IMR-90 (cell line): ENCODE measurements at regions not wholly inside any gene's neighbourhood (a gene's known extent, or its start where the extent isn't known, plus 50 kb on each side); places are given as distances from the start of the nearest gene placed in this dataset.

ENCODE experiments used
- ATAC-seq: fragments of 200-7000 bp; cut with Tn5 transposase; 2 replicates; pipeline ENCODE4 v1.9.1; 2020; ENCODE audit warnings: low read depth, mild to moderate bottlenecking, moderate library complexity
- BruUV-seq: library from RNA; stranded (reverse); fragments of 400-500 nt; replicated peaks from 2 replicates; lab custom pipeline; 2021; lab: Mats Ljungman, UMichigan
- CTCF ChIA-PET: fragments of 300-600 bp; formaldehyde crosslinking; extraction: SDS; loops from one replicate; lab custom pipeline; 2021; ENCODE audit warnings: antibody characterized with exemption; lab: Yijun Ruan, JAX
- POLR2A ChIA-PET: fragments of 300-600 bp; sonication (Branson Sonifier 250); formaldehyde crosslinking; loops from one replicate; lab custom pipeline; 2022; ENCODE audit warnings: antibody characterized with exemption; ENCODE audit not compliant: unreplicated experiment; lab: Charles Lee
- DNase-seq: peaks from one replicate; pipeline ENCODE4 v3.0.0; 2013
- H2AFZ ChIP-seq: replicated peaks from 2 replicates; pipeline ENCODE3; 2013; ENCODE audit warnings: low read length, mild to moderate bottlenecking; ENCODE audit not compliant: poor library complexity
- H2AK5ac ChIP-seq: 2 replicates; pipeline ENCODE4 v1.6.1; 2013; ENCODE audit warnings: low read depth, low read length, inconsistent platforms
- H2AK9ac ChIP-seq: replicated peaks from 2 replicates; pipeline ENCODE3; 2013; ENCODE audit warnings: mild to moderate bottlenecking, low read depth, low read length, moderate library complexity; ENCODE audit not compliant: poor library complexity
- H2BK120ac ChIP-seq: 2 replicates; pipeline ENCODE4 v1.6.1; 2013; ENCODE audit warnings: low read depth, low read length, inconsistent platforms
- H2BK15ac ChIP-seq: 3 replicates; pipeline ENCODE4 v1.6.1; 2013; ENCODE audit warnings: low read depth, low read length, inconsistent platforms
- H2BK20ac ChIP-seq: 2 replicates; pipeline ENCODE4 v1.6.1; 2013; ENCODE audit warnings: low read depth, mild to moderate bottlenecking, inconsistent platforms, low read length, moderate library complexity
- H2BK5ac ChIP-seq: 2 replicates; pipeline ENCODE4 v1.6.1; 2013; ENCODE audit warnings: mild to moderate bottlenecking, low read depth, low read length, inconsistent platforms; ENCODE audit not compliant: poor library complexity, severe bottlenecking
- H3K14ac ChIP-seq: replicated peaks from 2 replicates; pipeline ENCODE4 v1.6.1; 2013; ENCODE audit warnings: low read depth, low read length, inconsistent platforms
- H3K18ac ChIP-seq: 2 replicates; pipeline ENCODE4 v1.6.1; 2013; ENCODE audit warnings: low read depth, low read length, control low read depth
- H3K23ac ChIP-seq: 2 replicates; pipeline ENCODE4 v1.6.1; 2013; ENCODE audit warnings: low read depth, low read length, inconsistent platforms
- H3K27ac ChIP-seq: 2 replicates; pipeline ENCODE4 v1.5.1; 2013; ENCODE audit warnings: mild to moderate bottlenecking, control low read depth, low read length; ENCODE audit not compliant: insufficient read depth
- H3K27me3 ChIP-seq: 2 replicates; pipeline ENCODE4 v1.6.1; 2013; ENCODE audit warnings: low read length; ENCODE audit not compliant: control insufficient read depth, insufficient read depth
- H3K36me3 ChIP-seq: 2 replicates; pipeline ENCODE4 v1.6.1; 2013; ENCODE audit warnings: low read length, mixed read lengths; ENCODE audit not compliant: control insufficient read depth, insufficient read depth
- H3K4ac ChIP-seq: 2 replicates; pipeline ENCODE4 v1.6.1; 2013; ENCODE audit warnings: low read depth, low read length, inconsistent platforms
- H3K4me1 ChIP-seq: 2 replicates; pipeline ENCODE4 v1.6.1; 2013; ENCODE audit warnings: low read length, mixed read lengths; ENCODE audit not compliant: control insufficient read depth, insufficient read depth
- H3K4me2 ChIP-seq: 2 replicates; pipeline ENCODE4 v1.6.1; 2013; ENCODE audit warnings: low read depth, mild to moderate bottlenecking, control low read depth, low read length, moderate library complexity
- H3K4me3 ChIP-seq: 2 replicates; pipeline ENCODE4 v1.5.1; 2013; ENCODE audit warnings: low read depth, mild to moderate bottlenecking, control low read depth, low read length, moderate library complexity; ENCODE audit not compliant: insufficient read depth
- H3K56ac ChIP-seq: 2 replicates; pipeline ENCODE4 v1.6.1; 2013; ENCODE audit warnings: low read length, inconsistent platforms; ENCODE audit not compliant: insufficient read depth; ENCODE audit errors: extremely low read depth
- H3K79me1 ChIP-seq, 2 experiments: 2 replicates each; pipeline ENCODE4 v1.6.1; 2013; ENCODE audit warnings: low read length in 2 of 2, inconsistent platforms in 1 of 2, low read depth in 1 of 2
- H3K9ac ChIP-seq: 2 replicates; pipeline ENCODE4 v1.6.1; 2013; ENCODE audit warnings: low read depth, low read length, control low read depth
- H3K9me1 ChIP-seq: 2 replicates; pipeline ENCODE4 v1.6.1; 2013; ENCODE audit warnings: low read length, inconsistent platforms; ENCODE audit not compliant: insufficient read depth
- H3K9me3 ChIP-seq: 2 replicates; pipeline ENCODE4 v1.6.1; 2013; ENCODE audit warnings: low read length; ENCODE audit not compliant: control insufficient read depth, insufficient read depth
- H4K20me1 ChIP-seq: 2 replicates; pipeline ENCODE4 v1.6.1; 2013; ENCODE audit warnings: low read length, inconsistent platforms; ENCODE audit not compliant: insufficient read depth
- H4K5ac ChIP-seq: 2 replicates; pipeline ENCODE4 v1.6.1; 2013; ENCODE audit warnings: mild to moderate bottlenecking, low read depth, low read length, control low read depth
- H4K8ac ChIP-seq, 2 experiments: 2 replicates each; pipeline ENCODE4 v1.6.1; 2013; ENCODE audit warnings: low read depth in 2 of 2, low read length in 2 of 2, control low read depth in 1 of 2, inconsistent platforms in 1 of 2
- H4K91ac ChIP-seq: 2 replicates; pipeline ENCODE4 v1.6.1; 2013; ENCODE audit warnings: low read depth, low read length, inconsistent platforms; ENCODE audit not compliant: insufficient read depth
- POLR2A ChIP-seq: IDR thresholded peaks from 2 replicates; pipeline ENCODE4 v1.6.1; 2012; ENCODE audit warnings: mild to moderate bottlenecking, low read depth, low read length
- dilution Hi-C: fragments of 300-500 bp; cut with HindIII; formaldehyde crosslinking; loops from one replicate; pipeline ENCODE4 v1.14.3; 2018; ENCODE audit warnings: low sequenced_read_pairs; ENCODE audit not compliant: unreplicated experiment
- in situ Hi-C: fragments of 300-500 bp; cut with MboI; formaldehyde crosslinking; loops from 3 replicates; pipeline ENCODE4 v1.14.3; 2019; ENCODE audit warnings: low sequenced_read_pairs, inconsistent platforms, mixed read lengths
- intact Hi-C: fragments of 100-400 bp; cut with micrococcal nuclease; formaldehyde crosslinking; loops from 2 replicates; pipeline ENCODE4 v1.10.0; 2022

GRCh38 chr15:31545257-31545656, 218.6 kb downstream of the KLF13 start:
- no peaks in the 10 kb centered on the region for H3K79me1 ChIP-seq

More at GRCh38 chr15:31545257-31545656, 218.6 kb downstream of the KLF13 start:
- H3K27me3 ChIP-seq: peaks cover 8% of the 10 kb centered on the region
- in situ Hi-C loops: no loop called here
- H2BK15ac ChIP-seq: no peak overlapping the region
- H3K4ac ChIP-seq: no peak overlapping the region
- CTCF ChIA-PET: no interaction called here
- no peak for TF ChIP-seq POLR2A
- no peaks in the 10 kb centered on the region for H3K9me1 ChIP-seq
- intact Hi-C loops: loop anchor here (5.0 kb wide), 1 partner anchor 38 kb away; no protein-coding TSS in a partner anchor
- H3K18ac ChIP-seq: no peak overlapping the region
- H2AFZ ChIP-seq: no peak overlapping the region
- H3K27ac ChIP-seq: no peak overlapping the region
- no peak overlapping the region for H3K4me3 ChIP-seq
- no peak overlapping the region for H4K8ac ChIP-seq
- H2BK120ac ChIP-seq: no peak overlapping the region
- DNase-seq: no peak
- no peak overlapping the region for H2AK9ac ChIP-seq
- no peak overlapping the region for H4K91ac ChIP-seq
- H2BK5ac ChIP-seq: no peak overlapping the region
- H4K5ac ChIP-seq: no peak overlapping the region
- no peak overlapping the region for H2AK5ac ChIP-seq
- no peak overlapping the region for H3K23ac ChIP-seq
- ATAC-seq: no peak
- H3K4me1 ChIP-seq: no peaks in the 10 kb centered on the region
- H3K4me2 ChIP-seq: no peak overlapping the region
- dilution Hi-C loops: no loop called here
- no peak overlapping the region for H3K14ac ChIP-seq
- no peaks in the 10 kb centered on the region for H4K20me1 ChIP-seq
- POLR2A ChIA-PET: no interaction called here
- no peaks in the 10 kb centered on the region for H3K9me3 ChIP-seq
- no peak overlapping the region for H3K56ac ChIP-seq
- no peak overlapping the region for H3K9ac ChIP-seq
- H3K36me3 ChIP-seq: no peaks in the 10 kb centered on the region
- H2BK20ac ChIP-seq: no peak overlapping the region
- BruUV-seq: no TSS peak
